T-cell (primary cell): ENCODE measurements at regions not wholly inside any gene's neighbourhood (a gene's known extent, or its start where the extent isn't known, plus 50 kb on each side); places are given as distances from the start of the nearest gene placed in this dataset.

Experiments
- ATAC-seq, 4 experiments: fragments of 200-7000 bp in 3 of 4; fragments of 150-1000 bp in 1 of 4; cut with Tn5 transposase; replicated peaks in 1 of 4; 1 replicate in 3 of 4; 2 replicates in 1 of 4; pipeline ENCODE4 v1.10.0; 2021; ENCODE audit warnings: moderate library complexity in 3 of 4, mild to moderate bottlenecking in 2 of 4, moderate number of reproducible peaks in 1 of 4
- CTCF ChIA-PET, 2 donors: fragments of 300-600 bp; sonication (Branson Sonifier 250); formaldehyde crosslinking; loops; one replicate each; lab custom pipeline; 2022; ENCODE audit warnings: antibody characterized with exemption in 2 of 2; lab: Charles Lee
- POLR2A ChIA-PET, 2 donors: fragments of 300-600 bp; sonication (Branson Sonifier 250); formaldehyde crosslinking; loops; one replicate each; lab custom pipeline; 2022; ENCODE audit warnings: antibody characterized with exemption in 2 of 2; lab: Charles Lee
- DNase-seq, 35 experiments: peaks; one replicate each; pipeline versions ENCODE4 v3.0.0 to v3.0.0-alpha.2; 2013 to 2023
- H3K27ac ChIP-seq: one replicate; pipeline ENCODE4 v1.5.1; 2013; ENCODE audit warnings: low read length
- H3K27me3 ChIP-seq, 2 experiments: replicated peaks in 1 of 2; 1 replicate in 1 of 2; 2 replicates in 1 of 2; pipeline versions ENCODE4 v1.6.1 to v1.7.0; 2013; ENCODE audit warnings: low read length in 1 of 2, mixed read lengths in 1 of 2; ENCODE audit not compliant: control insufficient read depth in 2 of 2, insufficient read depth in 2 of 2; ENCODE audit errors: extremely low read depth in 1 of 2
- H3K36me3 ChIP-seq, 2 donors: 1 replicate in 1 of 2; 2 replicates in 1 of 2; pipeline versions ENCODE4 v1.6.1 to v1.7.0; 2013; ENCODE audit warnings: low read length in 1 of 2; ENCODE audit not compliant: control insufficient read depth in 2 of 2, insufficient read depth in 1 of 2; ENCODE audit errors: extremely low read depth in 1 of 2
- H3K4me1 ChIP-seq, 2 experiments: 1 replicate in 1 of 2; 2 replicates in 1 of 2; pipeline versions ENCODE4 v1.6.1 to v1.7.0; 2013; ENCODE audit warnings: low read length in 2 of 2, mixed read lengths in 1 of 2; ENCODE audit not compliant: insufficient read depth in 2 of 2, control insufficient read depth in 1 of 2; ENCODE audit errors: extremely low read depth in 1 of 2
- H3K4me3 ChIP-seq, 2 donors: 1 replicate in 1 of 2; 2 replicates in 1 of 2; pipeline versions ENCODE4 v1.5.1 to v1.7.0; 2013; ENCODE audit warnings: mild to moderate bottlenecking in 2 of 2, low read length in 1 of 2, moderate library complexity in 1 of 2; ENCODE audit not compliant: control insufficient read depth in 1 of 2; ENCODE audit errors: extremely low read depth in 1 of 2
- H3K9me3 ChIP-seq: 2 replicates; pipeline ENCODE4 v1.7.0; 2013
- H3K27ac Mint-ChIP-seq, 2 donors: one replicate each; pipeline ENCODE4 v1.8.0; 2020 to 2021; ENCODE audit warnings: mild to moderate bottlenecking in 2 of 2, mixed read lengths in 2 of 2
- H3K27me3 Mint-ChIP-seq, 2 donors: one replicate each; pipeline ENCODE4 v1.8.0; 2021 to 2022; ENCODE audit warnings: mixed read lengths in 2 of 2
- H3K36me3 Mint-ChIP-seq: one replicate; pipeline ENCODE4 v1.8.0; 2021; ENCODE audit warnings: mixed read lengths
- H3K4me1 Mint-ChIP-seq, 3 donors: one replicate each; pipeline ENCODE4 v1.8.0; 2020 to 2022; ENCODE audit warnings: mixed read lengths in 3 of 3, mild to moderate bottlenecking in 1 of 3
- H3K4me3 Mint-ChIP-seq, 3 donors: one replicate each; pipeline ENCODE4 v1.8.0; 2020 to 2022; ENCODE audit warnings: mild to moderate bottlenecking in 3 of 3, mixed read lengths in 3 of 3, moderate library complexity in 3 of 3
- H3K9me3 Mint-ChIP-seq, 3 donors: one replicate each; pipeline ENCODE4 v1.8.0; 2020 to 2022; ENCODE audit warnings: mixed read lengths in 3 of 3
- WGBS: methylation state at CpG from one replicate; pipeline ENCODE4 v1.1.5; 2013; ENCODE audit warnings: missing lambda C conversion rate; ENCODE audit not compliant: insufficient coverage; 5-methylcytosine and 5-hydroxymethylcytosine counted together

- no peaks in the 10 kb centered on the region for H3K9me3 ChIP-seq
- Mint-ChIP-seq H3K27me3 (no peaks in the 10 kb centered on the region), H3K4me1 (no peaks in the 10 kb centered on the region), H3K36me3 (no peaks in the 10 kb centered on the region), H3K27ac (no peak overlapping the region), H3K4me3 (no peak overlapping the region), H3K9me3 (peaks cover 5 to 16% (median 8%) of the 10 kb centered on the region in 3 donors)
- DNase-seq (no peak), ATAC-seq (no peak)
- ChIA-PET CTCF (no interaction called here), POLR2A (no interaction called here)
- no peak overlapping the region for H3K4me3 ChIP-seq
- no peaks in the 10 kb centered on the region for H3K36me3 ChIP-seq
- H3K27me3 ChIP-seq: no peaks in the 10 kb centered on the region
- no peak overlapping the region for H3K27ac ChIP-seq
- H3K4me1 ChIP-seq: no peaks in the 10 kb centered on the region
- WGBS: no CpG with 5 or more reads among the region's 2 CpGs
Observed at GRCh38 chr2:164079258-164079657, 343.4 kb upstream of the FIGN start.

DNA sequence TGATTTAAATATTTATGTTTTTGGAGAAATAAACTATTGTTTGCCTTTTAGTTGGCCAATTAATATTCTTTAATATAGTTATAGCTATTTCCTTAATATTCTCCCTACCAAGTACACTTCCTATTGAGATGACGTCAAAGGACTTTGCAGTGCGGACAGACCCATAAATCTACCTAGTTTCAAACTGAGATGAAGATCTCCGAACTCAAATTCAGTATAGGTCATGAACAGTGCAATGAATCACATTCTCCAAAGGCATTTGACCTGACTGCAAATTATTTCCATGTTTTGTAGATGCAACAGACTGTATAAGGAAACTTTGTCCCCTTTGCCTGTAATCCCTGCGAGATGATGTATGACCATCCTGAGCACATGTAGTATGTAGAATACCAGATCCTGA, 342.6 kb upstream of the FIGN start:
- ATAC-seq: no peak
- no peak overlapping the region for H3K4me3 Mint-ChIP-seq
- H3K4me1 Mint-ChIP-seq: no peaks in the 10 kb centered on the region
- CTCF ChIA-PET: no interaction called here
- Histone ChIP-seq H3K4me3 (no peak overlapping the region), H3K4me1 (no peaks in the 10 kb centered on the region), H3K27me3 (no peaks in the 10 kb centered on the region), H3K27ac (no peak overlapping the region), H3K9me3 (no peaks in the 10 kb centered on the region), H3K36me3 (no peaks in the 10 kb centered on the region)
- POLR2A ChIA-PET: no interaction called here
- no peaks in the 10 kb centered on the region for H3K27me3 Mint-ChIP-seq
- H3K36me3 Mint-ChIP-seq: no peaks in the 10 kb centered on the region
- H3K9me3 Mint-ChIP-seq: peaks cover 5 to 16% (median 8%) of the 10 kb centered on the region in 3 donors
- no peak overlapping the region for H3K27ac Mint-ChIP-seq
- 76% methylated on average over 3 of the region's 4 CpGs for WGBS
- DNase-seq: no peak

DNA sequence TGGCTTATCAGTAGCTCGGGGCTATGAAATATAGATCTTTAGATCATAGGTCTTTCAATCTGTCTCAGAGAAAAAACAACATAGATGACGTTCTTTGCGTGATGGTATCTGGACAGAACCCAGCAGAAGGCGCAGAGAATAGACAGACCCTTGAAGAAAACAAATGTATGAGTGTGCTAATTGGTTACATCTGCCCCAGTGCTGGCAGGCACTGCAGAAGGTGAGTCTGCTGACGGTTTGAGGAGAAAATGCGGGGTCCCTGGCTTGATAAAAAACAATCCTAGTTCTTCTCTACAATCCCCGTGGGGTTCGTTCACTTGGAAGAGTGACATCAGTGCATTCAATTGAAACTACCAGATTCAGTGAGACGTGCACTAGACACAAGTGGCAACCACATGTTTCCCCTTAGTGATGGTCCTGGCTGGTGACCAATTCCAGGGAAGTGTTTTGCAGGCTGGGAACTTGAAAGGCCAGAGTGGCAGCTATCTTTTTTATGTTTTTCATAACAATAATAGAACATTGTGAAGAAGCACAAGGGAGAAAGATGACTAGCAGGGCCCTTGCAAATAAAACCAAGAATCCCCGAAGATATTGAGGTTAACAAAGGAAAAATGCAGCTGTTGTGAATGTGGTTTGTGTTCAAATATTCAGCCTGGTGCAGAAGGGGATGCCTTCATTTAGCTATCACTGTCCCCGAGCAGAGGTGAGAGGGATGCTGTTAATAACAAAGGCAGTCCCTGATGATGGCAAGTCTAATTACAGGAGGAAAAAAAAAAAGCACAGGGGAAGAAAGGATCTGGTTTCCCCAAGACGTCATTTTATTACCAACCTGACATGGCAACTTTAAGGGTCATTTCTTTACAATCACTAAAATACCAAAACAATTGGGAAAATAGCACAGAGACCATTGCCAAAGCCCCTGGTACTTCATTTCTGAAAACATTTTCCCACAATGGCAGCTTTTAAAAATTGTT, 337.6 kb upstream of the FIGN start:
- Histone ChIP-seq H3K27me3 (no peaks in the 10 kb centered on the region), H3K9me3 (no peaks in the 10 kb centered on the region), H3K36me3 (no peaks in the 10 kb centered on the region), H3K27ac (no peak overlapping the region), H3K4me3 (no peak overlapping the region), H3K4me1 (no peaks in the 10 kb centered on the region)
- H3K36me3 Mint-ChIP-seq: no peaks in the 10 kb centered on the region
- H3K4me3 Mint-ChIP-seq: no peak overlapping the region
- ATAC-seq: no peak
- peaks cover 0 to 10% (median 5%) of the 10 kb centered on the region in 3 donors for H3K9me3 Mint-ChIP-seq
- ChIA-PET POLR2A (no interaction called here), CTCF (no interaction called here)
- no peaks in the 10 kb centered on the region for H3K27me3 Mint-ChIP-seq
- H3K27ac Mint-ChIP-seq: no peak overlapping the region
- 77% methylated on average over 5 of the region's 12 CpGs for WGBS
- no peak for DNase-seq
- H3K4me1 Mint-ChIP-seq: no peaks in the 10 kb centered on the region

DNA sequence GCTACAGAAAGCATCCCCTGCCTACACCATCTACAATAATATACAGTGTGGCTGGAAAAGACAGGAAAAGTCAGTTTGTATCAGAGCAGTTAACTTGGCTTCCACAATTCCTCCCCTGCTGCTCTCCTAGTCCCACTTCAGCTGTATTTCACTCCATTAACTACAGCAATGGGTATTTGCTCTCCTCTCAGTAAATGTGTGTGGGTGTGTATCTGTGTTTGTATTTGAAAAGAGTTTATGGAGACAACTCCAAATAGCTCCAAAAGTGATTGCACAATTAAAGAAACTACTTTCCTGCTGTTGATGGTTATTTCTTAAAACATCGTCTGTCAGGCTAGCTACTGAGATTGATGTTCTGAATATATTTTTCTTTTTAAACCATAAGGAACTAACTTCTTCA, 333.7 kb upstream of the FIGN start:
- no peak overlapping the region for H3K4me3 Mint-ChIP-seq
- WGBS: no CpG with 5 or more reads among the region's 1 CpG
- POLR2A ChIA-PET: no interaction called here
- H3K27ac ChIP-seq: no peak overlapping the region
- H3K27ac Mint-ChIP-seq: no peak overlapping the region
- no peak overlapping the region for H3K4me3 ChIP-seq
- no peaks in the 10 kb centered on the region for H3K4me1 ChIP-seq
- no peaks in the 10 kb centered on the region for H3K4me1 Mint-ChIP-seq
- H3K27me3 ChIP-seq: no peaks in the 10 kb centered on the region
- no peak for ATAC-seq
- H3K9me3 Mint-ChIP-seq: peaks cover 0 to 4% (median 2%) of the 10 kb centered on the region in 3 donors
- CTCF ChIA-PET: no interaction called here
- H3K9me3 ChIP-seq: no peaks in the 10 kb centered on the region
- no peaks in the 10 kb centered on the region for H3K36me3 ChIP-seq
- H3K36me3 Mint-ChIP-seq: no peaks in the 10 kb centered on the region
- H3K27me3 Mint-ChIP-seq: no peaks in the 10 kb centered on the region
- no peak for DNase-seq

GRCh38 chr2:164068063-164068462, 332.3 kb upstream of the FIGN start:
- ATAC-seq (no peak), DNase-seq (no peak)
- no peak overlapping the region for H3K27ac Mint-ChIP-seq
- Histone ChIP-seq H3K27ac (no peak overlapping the region), H3K9me3 (no peaks in the 10 kb centered on the region), H3K36me3 (no peaks in the 10 kb centered on the region), H3K27me3 (no peaks in the 10 kb centered on the region), H3K4me3 (no peak overlapping the region), H3K4me1 (no peaks in the 10 kb centered on the region)
- no peak overlapping the region for H3K4me3 Mint-ChIP-seq
- ChIA-PET POLR2A (no interaction called here), CTCF (no interaction called here)
- H3K36me3 Mint-ChIP-seq: no peaks in the 10 kb centered on the region
- H3K9me3 Mint-ChIP-seq: peaks cover 0 to 4% (median 2%) of the 10 kb centered on the region in 3 donors
- no peaks in the 10 kb centered on the region for H3K27me3 Mint-ChIP-seq
- H3K4me1 Mint-ChIP-seq: no peaks in the 10 kb centered on the region

- Histone ChIP-seq H3K36me3 (no peaks in the 10 kb centered on the region), H3K4me3 (no peak overlapping the region), H3K4me1 (no peaks in the 10 kb centered on the region), H3K27ac (no peak overlapping the region), H3K27me3 (no peaks in the 10 kb centered on the region), H3K9me3 (no peaks in the 10 kb centered on the region)
- ChIA-PET POLR2A (no interaction called here), CTCF (no interaction called here)
- Mint-ChIP-seq H3K27me3 (no peaks in the 10 kb centered on the region), H3K4me3 (no peak overlapping the region), H3K27ac (no peak overlapping the region), H3K36me3 (no peaks in the 10 kb centered on the region), H3K4me1 (no peaks in the 10 kb centered on the region), H3K9me3 (peaks cover 0 to 7% (median 0%) of the 10 kb centered on the region in 3 donors)
- DNase-seq (no peak), ATAC-seq (no peak)
- WGBS: no CpG with 5 or more reads among the region's 1 CpG
Observed at GRCh38 chr2:164066095-164066494, 330.3 kb upstream of the FIGN start.
